Neural progenitor cell (in vitro differentiated cells): ENCODE measurements at regions not wholly inside any gene's neighbourhood (a gene's known extent, or its start where the extent isn't known, plus 50 kb on each side); places are given as distances from the start of the nearest gene placed in this dataset.

ENCODE experiments used
- CTCF ChIP-seq: fragments of 200-600 bp; sonication (generic); IDR thresholded peaks from 2 replicates; pipeline ENCODE4 v1.5.1; 2017; ENCODE audit warnings: antibody characterized with exemption, mild to moderate bottlenecking
- EZH2 ChIP-seq: fragments of 200-600 bp; sonication (generic); IDR thresholded peaks from 2 replicates; pipeline ENCODE4 v1.6.1; 2017; ENCODE audit warnings: antibody characterized with exemption, mild to moderate bottlenecking, moderate library complexity

GRCh38 chr21:16180614-16181013 lies 450.8 kb downstream of the USP25 start:
- TF ChIP-seq CTCF (no peak), EZH2 (no peak)
